Gastrocnemius medialis (tissue), 4 donors: ENCODE measurements at regions not wholly inside any gene's neighbourhood (a gene's known extent, or its start where the extent isn't known, plus 50 kb on each side); places are given as distances from the start of the nearest gene placed in this dataset.

Experiments
- ATAC-seq, 2 donors: fragments of 150-250 bp; one replicate each; pipeline ENCODE4 v1.9.1; 2016
- DNase-seq, 2 donors: peaks; one replicate each; pipeline ENCODE4 v3.0.0-alpha.2; 2019
- H3K27ac ChIP-seq, 4 donors: fragments of 200-600 bp; sonication (generic); 1 replicate in 1 of 4; 2 replicates in 3 of 4; pipeline ENCODE4 v1.5.1; 2016 to 2018; ENCODE audit warnings: mild to moderate bottlenecking in 2 of 4, moderate library complexity in 1 of 4
- H3K27me3 ChIP-seq, 3 donors: fragments of 200-600 bp; sonication (generic) in 2 of 3; 1 replicate in 1 of 3; 2 replicates in 2 of 3; pipeline versions ENCODE4 v1.5.1 to v1.6.0; 2016 to 2019; ENCODE audit warnings: mild to moderate bottlenecking in 1 of 3, moderate library complexity in 1 of 3
- H3K36me3 ChIP-seq, 2 donors: fragments of 200-600 bp; sonication (generic) in 1 of 2; one replicate each; pipeline ENCODE4 v1.5.1; 2017 to 2018
- H3K4me1 ChIP-seq, 2 donors: fragments of 200-600 bp; sonication (generic) in 1 of 2; one replicate each; pipeline ENCODE4 v1.5.1; 2016 to 2017; ENCODE audit warnings: mild to moderate bottlenecking in 2 of 2
- H3K4me3 ChIP-seq, 4 donors: fragments of 200-600 bp; sonication (generic) in 3 of 4; 1 replicate in 1 of 4; 2 replicates in 3 of 4; pipeline ENCODE4 v1.5.1; 2016 to 2019; ENCODE audit warnings: mild to moderate bottlenecking in 2 of 4
- H3K9me3 ChIP-seq, 3 donors: fragments of 200-600 bp; sonication (generic) in 2 of 3; 1 replicate in 1 of 3; 2 replicates in 2 of 3; pipeline ENCODE4 v1.5.1; 2016 to 2019
- POLR2A ChIP-seq, 2 donors: fragments of 450-650 bp; IDR thresholded peaks; one replicate each; pipeline ENCODE4 v1.6.1; 2017; ENCODE audit warnings: antibody characterized with exemption in 2 of 2, mild to moderate bottlenecking in 2 of 2, moderate library complexity in 2 of 2
- in situ Hi-C, 4 donors: fragments of 200-750 bp; cut with MboI; loops; one replicate each; pipeline versions ENCODE4 v1.15.0 to v1.8.0; 2017; ENCODE audit warnings: low sequenced_read_pairs in 4 of 4
- intact Hi-C: fragments of 100-400 bp; cut with DNase I; formaldehyde crosslinking; loops from one replicate; pipeline ENCODE4 v1.15.1; 2023; ENCODE audit warnings: low total_unique reads
- TF ChIP-seq, protein P1 (sequence below), 5 experiments: fragments of 450-650 bp in 3 of 5; fragments of 200-600 bp in 2 of 5; sonication (generic) in 2 of 5; IDR thresholded peaks in 4 of 5; conservative IDR thresholded peaks in 1 of 5; 1 replicate in 4 of 5; 2 replicates in 1 of 5; pipeline ENCODE4 v1.5.1; 2016 to 2019; ENCODE audit warnings: antibody characterized with exemption in 5 of 5, mild to moderate bottlenecking in 3 of 5, moderate library complexity in 3 of 5

GRCh38 chr5:67699560-67699959 is 503.0 kb upstream of the CD180 start:
- no peak for DNase-seq
- TF ChIP-seq POLR2A (IDR thresholded peaks at IDR 0.05) = no peak
- TF ChIP-seq, protein P1, sequence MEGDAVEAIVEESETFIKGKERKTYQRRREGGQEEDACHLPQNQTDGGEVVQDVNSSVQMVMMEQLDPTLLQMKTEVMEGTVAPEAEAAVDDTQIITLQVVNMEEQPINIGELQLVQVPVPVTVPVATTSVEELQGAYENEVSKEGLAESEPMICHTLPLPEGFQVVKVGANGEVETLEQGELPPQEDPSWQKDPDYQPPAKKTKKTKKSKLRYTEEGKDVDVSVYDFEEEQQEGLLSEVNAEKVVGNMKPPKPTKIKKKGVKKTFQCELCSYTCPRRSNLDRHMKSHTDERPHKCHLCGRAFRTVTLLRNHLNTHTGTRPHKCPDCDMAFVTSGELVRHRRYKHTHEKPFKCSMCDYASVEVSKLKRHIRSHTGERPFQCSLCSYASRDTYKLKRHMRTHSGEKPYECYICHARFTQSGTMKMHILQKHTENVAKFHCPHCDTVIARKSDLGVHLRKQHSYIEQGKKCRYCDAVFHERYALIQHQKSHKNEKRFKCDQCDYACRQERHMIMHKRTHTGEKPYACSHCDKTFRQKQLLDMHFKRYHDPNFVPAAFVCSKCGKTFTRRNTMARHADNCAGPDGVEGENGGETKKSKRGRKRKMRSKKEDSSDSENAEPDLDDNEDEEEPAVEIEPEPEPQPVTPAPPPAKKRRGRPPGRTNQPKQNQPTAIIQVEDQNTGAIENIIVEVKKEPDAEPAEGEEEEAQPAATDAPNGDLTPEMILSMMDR (IDR thresholded peaks at IDR 0.05 in 4 of 5, conservative IDR thresholded peaks at IDR 0.05 in 1 of 5) = no peak
- ATAC-seq = no peak
- no peaks in the 10 kb centered on the region for H3K27me3 ChIP-seq
- H3K36me3 ChIP-seq = no peaks in the 10 kb centered on the region
- peaks cover 0 to 5% (median 0%) of the 10 kb centered on the region in 3 donors for H3K9me3 ChIP-seq
- intact Hi-C loops (loop anchor here (10.0 kb wide), 1 partner anchor 555 kb away; no protein-coding TSS in a partner anchor), in situ Hi-C loops (loop anchor here in 2 of 4 donors (10.0 to 25.0 kb wide), 3 partner anchors 212 to 563 kb away; no protein-coding TSS in a partner anchor)
- H3K4me1 ChIP-seq = peaks cover 11 to 12% of the 10 kb centered on the region in 2 donors
- H3K27ac ChIP-seq = no peak overlapping the region
- H3K4me3 ChIP-seq = no peak overlapping the region

DNA sequence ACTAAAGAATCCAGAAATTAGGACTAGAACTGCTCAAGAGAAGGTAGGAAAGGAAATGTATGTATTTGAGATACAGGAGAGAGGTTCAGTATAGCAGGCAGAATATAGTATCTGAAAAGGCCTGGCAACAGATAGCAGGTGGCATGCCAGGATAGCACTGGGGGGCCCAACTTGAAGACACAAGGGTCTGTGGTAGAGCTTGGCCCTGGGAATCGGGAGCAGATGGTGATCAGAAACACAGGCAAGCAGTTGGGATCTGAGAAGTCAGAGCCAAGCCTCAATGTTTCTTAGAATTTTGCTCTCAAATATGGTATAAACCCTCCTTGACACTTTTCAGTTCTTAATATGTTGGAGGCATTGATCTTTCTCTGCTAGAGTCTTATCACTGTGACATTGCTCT is 499.8 kb upstream of the CD180 start:
- Histone ChIP-seq H3K27ac (no peak overlapping the region), H3K36me3 (no peaks in the 10 kb centered on the region), H3K9me3 (no peaks in the 10 kb centered on the region), H3K27me3 (no peaks in the 10 kb centered on the region), H3K4me1 (peaks cover 29 to 30% of the 10 kb centered on the region in 2 donors), H3K4me3 (no peak overlapping the region)
- intact Hi-C loops = loop anchor here (2.0 to 10.0 kb wide), 2 partner anchors 78 to 558 kb away; no protein-coding TSS in a partner anchor
- in situ Hi-C loops = loop anchor here in 2 of 4 donors (10.0 to 25.0 kb wide), 3 partner anchors 209 to 566 kb away; no protein-coding TSS in a partner anchor
- no peak for TF ChIP-seq POLR2A (IDR thresholded peaks at IDR 0.05)
- TF ChIP-seq, protein P1 (IDR thresholded peaks at IDR 0.05 in 4 of 5, conservative IDR thresholded peaks at IDR 0.05 in 1 of 5) = no peak
- ATAC-seq (no peak), DNase-seq (no peak)

- no peak overlapping the region for H3K4me3 ChIP-seq
- H3K9me3 ChIP-seq = no peaks in the 10 kb centered on the region
- TF ChIP-seq, protein P1 (IDR thresholded peaks at IDR 0.05 in 4 of 5, conservative IDR thresholded peaks at IDR 0.05 in 1 of 5) = no peak
- no peak for TF ChIP-seq POLR2A (IDR thresholded peaks at IDR 0.05)
- intact Hi-C loops = loop anchor here (2.0 to 10.0 kb wide), 3 partner anchors 201 to 559 kb away; no protein-coding TSS in a partner anchor
- no peaks in the 10 kb centered on the region for H3K27me3 ChIP-seq
- no peak for DNase-seq
- H3K4me1 ChIP-seq = peaks cover 29 to 30% of the 10 kb centered on the region in 2 donors
- in situ Hi-C loops = loop anchor here in 2 of 4 donors (10.0 to 25.0 kb wide), 3 partner anchors 208 to 567 kb away; no protein-coding TSS in a partner anchor
- H3K27ac ChIP-seq = peak overlapping the region; percentile 75 to 93 (median 89)
- no peak for ATAC-seq
- H3K36me3 ChIP-seq = no peaks in the 10 kb centered on the region
Observed at GRCh38 chr5:67695369-67695768, 498.8 kb upstream of the CD180 start.

GRCh38 chr5:67694810-67695191 is 498.2 kb upstream of the CD180 start:
- intact Hi-C loops (loop anchor here (1.0 to 10.0 kb wide), 7 partner anchors 18 to 560 kb away; no protein-coding TSS in a partner anchor), in situ Hi-C loops (loop anchor here in 3 of 4 donors (5.0 to 25.0 kb wide), 5 partner anchors 112 to 568 kb away; no protein-coding TSS in a partner anchor)
- Histone ChIP-seq H3K36me3 (no peaks in the 10 kb centered on the region), H3K4me1 (peaks cover 29 to 30% of the 10 kb centered on the region in 2 donors), H3K9me3 (no peaks in the 10 kb centered on the region), H3K27ac (peak overlapping the region; percentile 75 to 93 (median 89)), H3K27me3 (no peaks in the 10 kb centered on the region), H3K4me3 (no peak overlapping the region)
- DNase-seq = no peak
- no peak for ATAC-seq
- TF ChIP-seq POLR2A (IDR thresholded peaks at IDR 0.05) = no peak
- TF ChIP-seq, protein P1 (IDR thresholded peaks at IDR 0.05 in 4 of 5, conservative IDR thresholded peaks at IDR 0.05 in 1 of 5) = no peak
